ENCODE measurements at regions not wholly inside any gene's neighbourhood (a gene's known extent, or its start where the extent isn't known, plus 50 kb on each side); places are given as distances from the start of the nearest gene placed in this dataset.
"Not testable (repeated sequence)": the region's sequence is repeated elsewhere in the genome, so short reads cannot be mapped to it uniquely, and the experiment has no call there.

DNA sequence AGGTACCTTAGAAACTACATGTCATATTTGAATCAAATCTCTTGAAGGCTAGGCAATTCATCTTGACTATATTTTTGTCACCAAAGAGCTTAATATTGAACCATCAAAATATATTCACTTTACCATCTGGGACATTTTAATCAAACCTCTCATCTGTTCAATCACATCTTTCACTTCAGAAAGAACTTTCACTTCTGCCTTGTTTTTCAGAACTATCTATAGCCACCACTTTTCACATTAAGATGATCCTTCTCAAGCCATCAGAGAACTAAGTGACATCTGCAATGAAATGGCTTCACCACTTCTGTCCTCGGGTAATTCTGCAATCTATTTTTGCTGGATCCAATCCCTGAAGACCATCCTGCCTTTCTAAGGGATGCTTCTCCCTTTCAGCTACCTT, 57.8 kb downstream of the OR2B2 start:
- H3K27ac Mint-ChIP-seq (ENCODE audit: low read depth) = no peak overlapping the region
- ATAC-seq (replicated peaks; ENCODE audit: extremely low read depth, poor library complexity, severe bottlenecking) (no peak), DNase-seq (ENCODE audit: low spot score in 2 of 2) (no peak)
- H3K36me3 Mint-ChIP-seq (ENCODE audit: insufficient read depth) = peaks cover 1% of the 10 kb centered on the region
- H3K27me3 Mint-ChIP-seq = no peaks in the 10 kb centered on the region
- H3K4me1 Mint-ChIP-seq = no peaks in the 10 kb centered on the region
- no peaks in the 10 kb centered on the region for H3K9me3 Mint-ChIP-seq
- no peak overlapping the region for H3K4me3 Mint-ChIP-seq

DNA sequence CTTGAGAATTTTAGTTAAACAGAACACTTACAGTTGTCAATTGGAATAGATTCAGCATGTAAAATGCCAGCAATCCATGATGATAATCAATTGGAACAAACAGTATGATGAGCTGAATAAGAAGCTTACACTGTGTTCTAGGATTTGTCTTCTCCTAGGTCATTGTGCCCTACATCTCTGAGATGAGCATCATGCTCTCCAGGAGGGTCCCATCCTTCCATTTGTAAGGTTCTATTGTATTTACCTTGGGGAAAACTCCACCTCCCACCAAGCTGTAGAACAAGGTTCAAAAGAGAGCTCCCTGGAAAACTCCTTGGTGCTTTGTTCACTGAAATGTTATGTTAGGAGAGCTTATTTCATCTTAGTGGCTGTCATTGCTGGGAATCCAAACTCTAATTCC, 60.8 kb downstream of the OR2B2 start:
- Mint-ChIP-seq H3K27me3 (no peaks in the 10 kb centered on the region), H3K4me3 (no peak overlapping the region), H3K9me3 (no peaks in the 10 kb centered on the region), H3K27ac (ENCODE audit: low read depth) (no peak overlapping the region), H3K4me1 (no peaks in the 10 kb centered on the region), H3K36me3 (ENCODE audit: insufficient read depth) (peaks cover 1% of the 10 kb centered on the region)
- ATAC-seq (replicated peaks; ENCODE audit: extremely low read depth, poor library complexity, severe bottlenecking) = no peak
- DNase-seq (ENCODE audit: low spot score in 2 of 2) = no peak

GRCh38 chr6:27849001-27849400, 63.2 kb downstream of the OR2B2 start:
- ATAC-seq (replicated peaks; ENCODE audit: extremely low read depth, poor library complexity, severe bottlenecking); H3K27me3 Mint-ChIP-seq; H3K27ac Mint-ChIP-seq (ENCODE audit: low read depth); H3K9me3 Mint-ChIP-seq; H3K4me1 Mint-ChIP-seq; H3K36me3 Mint-ChIP-seq (ENCODE audit: insufficient read depth); DNase-seq (ENCODE audit: low spot score in 2 of 2); H3K4me3 Mint-ChIP-seq: not testable (repeated sequence)

- no peak for ATAC-seq (replicated peaks; ENCODE audit: extremely low read depth, poor library complexity, severe bottlenecking)
- H3K27me3 Mint-ChIP-seq = no peaks in the 10 kb centered on the region
- DNase-seq (ENCODE audit: low spot score in 2 of 2) = no peak
- no peaks in the 10 kb centered on the region for H3K9me3 Mint-ChIP-seq
- no peaks in the 10 kb centered on the region for H3K4me1 Mint-ChIP-seq
- H3K4me3 Mint-ChIP-seq = no peak overlapping the region
- no peaks in the 10 kb centered on the region for H3K36me3 Mint-ChIP-seq (ENCODE audit: insufficient read depth)
- H3K27ac Mint-ChIP-seq (ENCODE audit: low read depth) = no peak overlapping the region
These were observed 64.5 kb downstream of the OR2B2 start for GRCh38 chr6:27847706-27848105.

DNA sequence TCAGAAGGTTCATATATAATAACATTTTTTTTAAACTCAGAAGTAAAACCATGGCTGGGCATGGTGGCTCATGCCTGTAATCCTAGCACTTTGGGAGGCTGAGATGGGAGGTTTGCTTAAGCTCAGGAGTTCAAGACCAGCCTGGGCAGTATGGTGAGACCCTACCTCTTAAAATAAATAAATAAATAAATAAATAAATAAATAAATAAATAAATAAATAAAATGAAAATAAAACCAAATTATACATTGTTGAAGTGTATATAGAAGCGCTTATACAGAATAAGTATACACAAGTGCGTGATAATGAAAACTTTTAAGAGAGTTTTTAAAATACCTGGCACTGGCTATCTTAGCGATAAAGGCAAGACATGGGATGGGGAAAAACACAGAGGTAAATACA, 71.6 kb downstream of the OR2B2 start:
- no peaks in the 10 kb centered on the region for H3K4me1 Mint-ChIP-seq

GRCh38 chr6:27839626-27840475, 72.3 kb downstream of the OR2B2 start:
- no peak for DNase-seq (ENCODE audit: low spot score in 2 of 2)
- ATAC-seq (replicated peaks; ENCODE audit: extremely low read depth, poor library complexity, severe bottlenecking) = no peak
- Mint-ChIP-seq H3K36me3 (ENCODE audit: insufficient read depth) (peaks cover 2% of the 10 kb centered on the region), H3K27ac (ENCODE audit: low read depth) (no peak overlapping the region), H3K4me1 (peaks cover 5% of the 10 kb centered on the region), H3K27me3 (no peaks in the 10 kb centered on the region), H3K9me3 (no peaks in the 10 kb centered on the region), H3K4me3 (no peak overlapping the region)

More for the DNA sequence above, 71.6 kb downstream of the OR2B2 start:
- Mint-ChIP-seq H3K36me3 (ENCODE audit: insufficient read depth) (peaks cover 2% of the 10 kb centered on the region), H3K4me3 (no peak overlapping the region), H3K9me3 (no peaks in the 10 kb centered on the region), H3K27ac (ENCODE audit: low read depth) (no peak overlapping the region), H3K27me3 (no peaks in the 10 kb centered on the region)
- ATAC-seq (replicated peaks; ENCODE audit: extremely low read depth, poor library complexity, severe bottlenecking) (no peak), DNase-seq (ENCODE audit: low spot score in 2 of 2) (no peak)

DNA sequence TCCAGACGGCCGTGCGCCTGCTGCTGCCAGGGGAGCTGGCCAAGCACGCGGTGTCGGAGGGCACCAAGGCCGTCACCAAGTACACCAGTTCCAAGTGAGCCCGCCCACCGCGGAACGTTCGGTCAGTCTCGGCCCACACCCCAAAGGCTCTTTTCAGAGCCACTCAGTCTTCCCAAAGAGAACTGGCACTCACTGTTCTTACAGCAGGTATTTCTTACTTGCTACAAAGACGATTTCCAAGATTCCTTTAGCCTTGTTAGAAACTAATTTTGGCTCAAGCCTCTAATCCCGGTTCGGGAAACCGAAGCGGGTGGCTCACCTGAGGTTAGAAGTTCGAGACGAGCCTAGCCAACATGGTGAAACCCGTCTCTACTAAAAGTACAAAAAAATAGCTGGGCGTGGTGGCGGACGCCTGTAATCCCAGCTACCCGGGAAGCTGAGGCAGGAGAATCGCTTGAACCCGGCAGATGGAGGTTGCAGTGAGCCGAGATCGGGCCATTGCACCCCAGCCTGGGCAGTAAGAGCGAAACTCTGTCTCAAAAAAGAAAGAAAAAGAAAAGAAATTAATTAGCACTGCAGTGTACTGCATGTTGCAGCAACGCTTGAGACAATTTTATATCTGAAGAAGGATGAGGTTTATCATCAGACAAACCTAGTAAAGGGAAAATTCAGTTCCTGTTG, 73.1 kb downstream of the OR2B2 start:
- ATAC-seq (replicated peaks; ENCODE audit: extremely low read depth, poor library complexity, severe bottlenecking) (no peak), DNase-seq (ENCODE audit: low spot score in 2 of 2) (no peak)
- Mint-ChIP-seq H3K4me1 (peaks cover 6% of the 10 kb centered on the region), H3K9me3 (no peaks in the 10 kb centered on the region), H3K36me3 (ENCODE audit: insufficient read depth) (peaks cover 2% of the 10 kb centered on the region), H3K4me3 (no peak overlapping the region), H3K27ac (ENCODE audit: low read depth) (no peak overlapping the region), H3K27me3 (no peaks in the 10 kb centered on the region)

- H3K9me3 Mint-ChIP-seq = no peaks in the 10 kb centered on the region
- H3K36me3 Mint-ChIP-seq (ENCODE audit: insufficient read depth) = peaks cover 2% of the 10 kb centered on the region
- no peaks in the 10 kb centered on the region for H3K27me3 Mint-ChIP-seq
- DNase-seq (ENCODE audit: low spot score in 2 of 2) = peak; percentile 66 to 85
- H3K4me3 Mint-ChIP-seq = no peak overlapping the region
- peaks cover 6% of the 10 kb centered on the region for H3K4me1 Mint-ChIP-seq
- H3K27ac Mint-ChIP-seq (ENCODE audit: low read depth) = no peak overlapping the region
- ATAC-seq (replicated peaks; ENCODE audit: extremely low read depth, poor library complexity, severe bottlenecking) = peak; percentile 74
These were observed 73.9 kb downstream of the OR2B2 start for GRCh38 chr6:27838058-27838944.

- Mint-ChIP-seq H3K4me1 (peaks cover 6% of the 10 kb centered on the region), H3K9me3 (no peaks in the 10 kb centered on the region), H3K36me3 (ENCODE audit: insufficient read depth) (peaks cover 2% of the 10 kb centered on the region), H3K4me3 (no peak overlapping the region), H3K27me3 (no peaks in the 10 kb centered on the region), H3K27ac (ENCODE audit: low read depth) (no peak overlapping the region)
- ATAC-seq (replicated peaks; ENCODE audit: extremely low read depth, poor library complexity, severe bottlenecking) (peak; percentile 17), DNase-seq (ENCODE audit: low spot score in 2 of 2) (no peak)
These were observed 74.6 kb downstream of the OR2B2 start for GRCh38 chr6:27837625-27838057.

DNA sequence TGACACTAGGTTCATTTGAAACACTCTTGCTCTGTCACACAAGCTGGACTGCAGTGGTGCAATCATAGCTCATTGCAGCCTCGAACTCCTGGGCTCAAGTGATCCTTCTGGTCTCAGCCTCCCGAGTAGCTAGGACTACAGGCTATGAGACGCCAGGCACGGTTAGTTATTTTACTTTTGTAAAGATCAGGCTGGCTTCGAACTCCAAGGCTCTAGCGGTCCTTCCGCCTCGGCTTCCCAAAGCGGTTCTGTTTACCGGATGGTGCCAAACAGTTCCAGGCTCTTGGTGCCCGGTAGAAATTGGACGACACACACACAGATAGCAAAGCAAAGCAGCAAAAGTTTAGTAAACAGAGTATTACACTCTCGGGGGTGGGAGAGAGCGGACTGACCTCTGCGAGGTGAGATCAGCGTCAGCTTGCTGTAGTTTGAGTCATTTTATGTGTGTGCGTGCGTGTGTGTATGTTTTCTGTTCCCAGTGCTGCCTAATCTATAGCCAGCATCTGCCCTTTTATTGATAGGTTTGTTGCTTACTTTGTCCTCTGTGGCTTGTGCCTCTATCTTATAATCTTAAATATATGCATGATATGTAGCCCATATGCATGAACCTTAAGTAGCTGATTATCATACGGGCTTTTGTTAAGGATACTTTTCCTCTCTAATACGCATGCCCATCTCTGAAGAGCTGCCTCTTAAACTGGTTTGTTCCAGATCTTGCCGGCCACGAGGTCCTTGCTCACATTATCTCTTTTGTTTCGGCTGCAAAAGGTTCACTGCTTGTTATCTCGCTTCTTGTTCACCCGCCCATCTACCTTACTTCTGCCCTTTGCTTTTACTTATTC, 75.2 kb downstream of the OR2B2 start:
- Mint-ChIP-seq H3K4me3 (no peak overlapping the region), H3K4me1 (peaks cover 6% of the 10 kb centered on the region), H3K9me3 (no peaks in the 10 kb centered on the region), H3K36me3 (ENCODE audit: insufficient read depth) (peaks cover 2% of the 10 kb centered on the region), H3K27ac (ENCODE audit: low read depth) (no peak overlapping the region), H3K27me3 (no peaks in the 10 kb centered on the region)
- ATAC-seq (replicated peaks; ENCODE audit: extremely low read depth, poor library complexity, severe bottlenecking) (peak; percentile 50), DNase-seq (ENCODE audit: low spot score in 2 of 2) (peak in 1 of 2 donors; percentile 64)

GRCh38 chr6:27836141-27836782, 75.9 kb downstream of the OR2B2 start:
- ATAC-seq (replicated peaks; ENCODE audit: extremely low read depth, poor library complexity, severe bottlenecking) (no peak), DNase-seq (ENCODE audit: low spot score in 2 of 2) (no peak)
- Mint-ChIP-seq H3K9me3 (no peaks in the 10 kb centered on the region), H3K27ac (ENCODE audit: low read depth) (no peak overlapping the region), H3K4me1 (peaks cover 6% of the 10 kb centered on the region), H3K36me3 (ENCODE audit: insufficient read depth) (peaks cover 6% of the 10 kb centered on the region), H3K4me3 (no peak overlapping the region), H3K27me3 (no peaks in the 10 kb centered on the region)
